Activated T-helper 2 cell treated with anti-CD3 and anti-CD28 coated beads, Interferon-gamma antibody, Interleukin-2, Interleukin-4, amounts not matched to agents 10 μg/mL and 5 μg/mL and 100 μg/mL, durations not matched to agents 14 hours and 24 hours and 36 hours (primary cell): ENCODE measurements at regions not wholly inside any gene's neighbourhood (a gene's known extent, or its start where the extent isn't known, plus 50 kb on each side); places are given as distances from the start of the nearest gene placed in this dataset.

Experiments
- DNase-seq: peaks from one replicate; pipeline ENCODE4 v3.0.0; 2021; ENCODE audit warnings: low spot score
- H3K27ac Mint-ChIP-seq: one replicate; pipeline ENCODE4 v1.8.0; 2021; ENCODE audit warnings: mixed read lengths
- H3K27me3 Mint-ChIP-seq: one replicate; pipeline ENCODE4 v1.8.0; 2021; ENCODE audit warnings: low read depth, mixed read lengths
- H3K36me3 Mint-ChIP-seq: one replicate; pipeline ENCODE4 v1.8.0; 2021; ENCODE audit warnings: low read depth, mixed read lengths
- H3K4me1 Mint-ChIP-seq: one replicate; pipeline ENCODE4 v1.8.0; 2021; ENCODE audit warnings: low read depth, mixed read lengths
- H3K4me3 Mint-ChIP-seq: one replicate; pipeline ENCODE4 v1.8.0; 2021; ENCODE audit warnings: low read depth, mild to moderate bottlenecking, moderate library complexity, mixed read lengths
- H3K9me3 Mint-ChIP-seq: one replicate; pipeline ENCODE4 v1.8.0; 2021; ENCODE audit warnings: mixed read lengths
- intact Hi-C: fragments of 100-400 bp; cut with micrococcal nuclease; formaldehyde crosslinking; loops from one replicate; pipeline ENCODE4 v1.15.1; 2023

DNA sequence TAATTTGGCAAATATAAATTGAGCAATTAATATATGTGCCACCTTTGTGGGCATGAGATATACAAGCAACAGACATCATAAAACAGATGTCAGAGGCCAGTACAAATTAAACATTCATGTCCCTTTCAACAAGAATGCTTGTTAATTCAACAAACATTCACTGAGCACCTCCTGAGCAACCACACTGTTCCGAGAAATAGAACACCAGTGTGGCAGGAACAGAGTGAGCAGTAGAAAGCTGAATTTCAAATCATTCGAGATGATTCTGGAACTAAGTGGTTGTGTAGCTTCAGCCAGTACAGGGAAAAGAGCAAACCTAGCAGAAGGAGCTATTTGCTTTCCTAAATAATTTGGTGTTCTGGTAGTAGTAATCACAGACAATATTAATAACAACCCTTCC lies 227.7 kb downstream of the CBLN4 start:
- Mint-ChIP-seq H3K9me3 (peaks cover 46% of the 10 kb centered on the region), H3K4me3 (no peak overlapping the region), H3K4me1 (no peaks in the 10 kb centered on the region), H3K27me3 (no peaks in the 10 kb centered on the region), H3K27ac (no peak overlapping the region), H3K36me3 (no peaks in the 10 kb centered on the region)
- intact Hi-C loops: no loop called here
- no peak for DNase-seq

DNA sequence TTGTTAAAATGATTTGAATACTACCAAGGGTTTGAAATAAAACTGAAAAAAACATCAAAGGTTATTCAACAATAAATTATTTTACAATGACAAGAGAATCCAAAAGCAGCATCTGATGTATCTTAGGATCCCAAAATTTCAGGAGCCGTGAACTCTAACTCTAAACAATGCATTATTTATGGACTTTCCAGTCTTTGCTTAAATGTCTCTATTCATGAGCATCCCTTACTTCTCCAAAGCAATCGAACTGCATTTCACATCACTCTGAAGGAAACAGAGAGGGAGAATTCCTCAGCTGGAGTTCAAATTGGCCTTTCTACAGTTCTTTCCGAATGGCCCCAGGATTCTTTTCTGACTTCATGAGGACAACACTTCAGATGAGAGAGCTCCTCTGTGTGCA lies 229.1 kb downstream of the CBLN4 start:
- H3K36me3 Mint-ChIP-seq: no peaks in the 10 kb centered on the region
- H3K4me1 Mint-ChIP-seq: no peaks in the 10 kb centered on the region
- H3K27me3 Mint-ChIP-seq: no peaks in the 10 kb centered on the region
- intact Hi-C loops: no loop called here
- H3K27ac Mint-ChIP-seq: no peak overlapping the region
- DNase-seq: no peak
- H3K4me3 Mint-ChIP-seq: no peak overlapping the region
- peaks cover 42% of the 10 kb centered on the region for H3K9me3 Mint-ChIP-seq

DNA sequence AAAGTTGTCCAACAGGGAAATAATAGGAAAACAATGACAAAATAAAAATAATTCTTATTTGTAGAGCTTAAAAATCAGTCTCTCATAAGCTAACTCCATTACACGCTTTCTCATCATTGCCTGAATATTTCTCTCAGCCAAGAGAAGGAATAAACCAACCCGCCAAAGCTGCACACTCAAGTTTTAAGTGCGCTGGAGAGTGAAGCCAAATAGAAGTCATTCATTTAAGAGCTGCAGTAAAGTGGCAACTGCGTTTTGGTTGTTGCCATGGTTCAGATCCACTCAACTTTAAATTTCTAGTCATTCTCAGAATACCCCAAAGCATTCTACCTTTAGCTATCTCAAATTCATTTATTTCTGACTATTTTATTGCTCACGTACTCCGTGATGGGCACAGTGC lies 230.7 kb downstream of the CBLN4 start:
- intact Hi-C loops: no loop called here
- no peak for DNase-seq
- Mint-ChIP-seq H3K36me3 (no peaks in the 10 kb centered on the region), H3K9me3 (peaks cover 38% of the 10 kb centered on the region), H3K27me3 (no peaks in the 10 kb centered on the region), H3K27ac (no peak overlapping the region), H3K4me1 (no peaks in the 10 kb centered on the region), H3K4me3 (no peak overlapping the region)

DNA sequence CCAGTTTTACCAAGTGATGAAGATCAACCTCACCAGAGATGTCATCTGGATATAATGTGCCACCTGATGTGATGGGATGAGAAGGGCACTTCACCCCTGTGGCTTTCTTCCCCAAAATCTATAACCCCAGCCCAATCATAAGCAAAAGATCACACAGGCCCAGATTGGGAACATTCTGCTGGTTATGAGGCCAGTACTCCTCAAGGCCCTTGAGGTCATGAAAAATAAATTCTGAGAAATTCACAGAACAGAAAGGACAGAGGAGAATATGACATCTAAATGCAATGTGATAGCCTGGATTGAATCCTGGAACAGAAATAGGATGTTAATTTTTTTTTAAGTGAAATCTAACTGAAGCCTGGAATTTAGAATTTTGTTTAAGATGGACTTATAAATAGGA lies 243.5 kb downstream of the CBLN4 start:
- no peak for DNase-seq
- Mint-ChIP-seq H3K4me3 (no peak overlapping the region), H3K36me3 (no peaks in the 10 kb centered on the region), H3K4me1 (no peaks in the 10 kb centered on the region), H3K9me3 (peaks cover 59% of the 10 kb centered on the region), H3K27me3 (no peaks in the 10 kb centered on the region), H3K27ac (no peak overlapping the region)
- intact Hi-C loops: no loop called here

DNA sequence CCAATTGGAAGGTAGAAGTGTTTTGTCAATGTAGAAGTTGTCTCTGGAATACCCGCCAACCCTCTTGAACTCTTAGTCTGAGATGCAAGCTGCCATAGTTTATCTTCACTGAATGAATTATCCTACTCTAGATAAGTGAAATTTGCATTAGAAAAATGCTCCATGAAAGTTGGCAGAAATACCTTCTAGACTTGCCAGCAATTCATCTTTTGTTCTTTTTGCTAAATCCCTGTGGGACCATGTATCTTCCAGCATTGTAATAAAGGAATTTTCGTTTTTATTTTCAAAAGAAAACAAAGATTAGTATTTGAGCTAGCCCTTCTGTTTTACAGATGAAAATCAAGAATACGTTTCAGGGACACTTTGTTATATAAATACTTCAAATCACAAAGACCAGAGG lies 244.2 kb downstream of the CBLN4 start:
- Mint-ChIP-seq H3K4me1 (no peaks in the 10 kb centered on the region), H3K36me3 (no peaks in the 10 kb centered on the region), H3K4me3 (no peak overlapping the region), H3K27ac (no peak overlapping the region), H3K9me3 (peaks cover 55% of the 10 kb centered on the region), H3K27me3 (no peaks in the 10 kb centered on the region)
- intact Hi-C loops: no loop called here
- DNase-seq: no peak

DNA sequence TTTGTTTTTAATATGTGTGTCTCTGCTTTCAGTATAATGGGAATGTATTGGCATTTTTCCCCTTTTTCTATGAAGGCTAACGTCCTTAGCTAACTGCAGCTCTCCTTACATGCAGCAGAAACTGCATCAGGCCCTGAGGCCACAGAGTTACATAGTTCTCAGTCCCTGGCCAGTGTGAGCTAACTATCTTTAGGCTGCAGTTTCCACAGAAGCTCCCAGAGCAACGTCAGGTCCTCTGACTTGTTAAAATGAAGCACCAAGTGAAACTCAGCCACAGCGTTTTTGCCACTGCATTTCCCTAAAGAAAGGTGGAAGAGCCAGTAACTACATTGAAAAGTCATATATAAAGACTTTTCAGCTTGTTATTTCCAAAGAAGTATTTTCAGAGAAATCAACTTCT lies 244.7 kb downstream of the CBLN4 start:
- intact Hi-C loops: no loop called here
- Mint-ChIP-seq H3K4me1 (no peaks in the 10 kb centered on the region), H3K9me3 (peaks cover 50% of the 10 kb centered on the region), H3K27ac (no peak overlapping the region), H3K27me3 (no peaks in the 10 kb centered on the region), H3K36me3 (no peaks in the 10 kb centered on the region), H3K4me3 (no peak overlapping the region)
- no peak for DNase-seq

DNA sequence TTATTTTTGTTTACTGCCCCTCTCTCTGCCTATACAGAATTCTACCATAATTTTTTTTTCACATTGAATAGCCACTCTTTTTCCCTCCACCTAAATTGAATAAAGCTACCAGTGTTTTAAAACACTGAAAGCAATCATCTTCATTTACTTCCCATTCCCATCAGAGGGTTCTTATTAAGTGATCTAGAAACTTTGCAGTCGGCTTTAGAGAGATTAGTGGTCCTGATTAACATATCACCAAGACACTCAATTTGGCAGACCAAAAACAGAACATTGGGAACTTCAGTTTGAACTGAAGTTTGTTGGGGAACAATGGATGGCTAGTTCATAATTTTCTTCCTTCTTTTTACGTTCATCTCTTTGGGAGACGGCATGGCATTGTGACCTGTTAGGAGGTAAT lies 249.5 kb downstream of the CBLN4 start:
- Mint-ChIP-seq H3K4me3 (no peak overlapping the region), H3K27ac (no peak overlapping the region), H3K4me1 (no peaks in the 10 kb centered on the region), H3K27me3 (no peaks in the 10 kb centered on the region), H3K36me3 (no peaks in the 10 kb centered on the region), H3K9me3 (peaks cover 19% of the 10 kb centered on the region)
- intact Hi-C loops: no loop called here
- DNase-seq: no peak

DNA sequence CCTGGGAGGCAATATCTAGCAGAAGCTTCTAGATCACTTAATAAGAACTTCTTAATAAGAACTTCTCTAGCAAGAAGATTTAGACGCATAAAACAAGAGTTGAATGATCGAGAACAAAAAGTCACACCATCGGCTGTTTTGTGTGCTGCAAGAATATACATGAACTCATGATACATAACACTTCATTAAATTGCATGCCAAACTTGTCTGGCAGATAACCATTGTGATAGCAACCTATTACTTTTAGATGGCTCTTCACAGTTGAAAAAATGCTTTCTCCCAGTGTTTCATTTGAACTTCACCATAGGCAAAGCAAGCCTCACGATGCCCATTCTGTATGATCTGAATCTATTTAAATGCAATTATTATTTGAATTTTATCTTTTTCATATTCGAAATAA lies 249.9 kb downstream of the CBLN4 start:
- Mint-ChIP-seq H3K9me3 (peaks cover 23% of the 10 kb centered on the region), H3K27me3 (no peaks in the 10 kb centered on the region), H3K36me3 (no peaks in the 10 kb centered on the region), H3K4me1 (no peaks in the 10 kb centered on the region), H3K4me3 (no peak overlapping the region), H3K27ac (no peak overlapping the region)
- intact Hi-C loops: no loop called here
- DNase-seq: no peak

DNA sequence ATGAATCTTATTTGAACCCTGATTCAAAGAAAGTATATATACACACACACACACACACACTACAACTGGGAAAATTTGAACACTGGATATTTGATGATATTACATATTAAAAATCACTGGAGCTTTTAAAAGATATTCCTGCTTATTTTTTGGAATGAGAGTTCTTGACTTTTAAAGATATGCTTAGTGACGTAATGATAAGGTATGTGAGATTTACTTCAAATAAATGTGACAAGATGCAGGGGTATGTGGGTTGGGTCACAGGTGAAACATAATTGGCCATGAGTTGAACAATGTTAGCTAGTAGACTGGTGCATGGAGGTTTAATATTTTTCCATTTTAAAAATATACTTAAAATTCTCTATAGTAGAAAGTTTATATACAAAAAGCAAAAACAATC lies 258.6 kb downstream of the CBLN4 start:
- Mint-ChIP-seq H3K9me3 (peaks cover 33% of the 10 kb centered on the region), H3K27me3 (no peaks in the 10 kb centered on the region), H3K4me3 (no peak overlapping the region), H3K4me1 (no peaks in the 10 kb centered on the region), H3K27ac (no peak overlapping the region), H3K36me3 (no peaks in the 10 kb centered on the region)
- no peak for DNase-seq
- intact Hi-C loops: no loop called here

DNA sequence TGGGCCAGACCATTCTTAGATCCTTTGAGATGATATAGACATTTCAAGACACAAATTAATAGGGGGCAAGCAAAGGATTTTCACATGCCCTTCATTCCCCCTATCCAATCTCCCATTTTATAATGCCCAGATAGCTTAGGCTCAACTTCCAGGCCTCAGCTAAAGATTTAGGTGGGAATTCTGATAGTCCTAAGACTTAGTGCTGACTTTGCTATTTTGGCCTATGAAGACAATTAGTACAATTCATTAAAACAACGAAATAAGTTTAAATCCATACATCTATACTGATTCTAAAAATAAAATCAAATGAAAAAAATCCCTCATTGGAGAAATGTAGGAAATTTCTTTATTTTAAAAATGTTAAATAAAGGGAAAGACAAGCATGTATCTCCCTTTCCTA lies 259.5 kb downstream of the CBLN4 start:
- Mint-ChIP-seq H3K4me1 (no peaks in the 10 kb centered on the region), H3K4me3 (no peak overlapping the region), H3K27me3 (no peaks in the 10 kb centered on the region), H3K27ac (no peak overlapping the region), H3K9me3 (peaks cover 32% of the 10 kb centered on the region), H3K36me3 (no peaks in the 10 kb centered on the region)
- intact Hi-C loops: no loop called here
- no peak for DNase-seq

DNA sequence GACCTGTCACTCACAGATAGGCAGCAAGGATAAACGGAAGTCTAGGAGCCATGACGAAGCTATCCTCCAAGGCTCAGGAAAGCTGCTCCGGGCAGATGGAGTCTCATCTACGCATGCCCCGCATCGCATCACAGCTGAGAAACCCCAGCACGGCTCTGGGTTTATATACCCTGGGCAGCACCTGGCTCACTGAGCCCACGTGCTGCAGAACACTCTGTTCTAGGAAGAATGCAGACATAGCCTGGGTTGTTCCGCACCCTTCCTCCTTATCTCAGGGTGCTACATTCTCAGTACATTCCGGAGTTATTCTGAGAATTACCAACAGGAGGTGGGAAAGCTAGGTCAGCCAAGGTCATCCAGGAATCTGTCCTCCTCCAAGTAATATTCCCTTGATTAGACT lies 260.4 kb downstream of the CBLN4 start:
- H3K27me3 Mint-ChIP-seq: no peaks in the 10 kb centered on the region
- H3K36me3 Mint-ChIP-seq: no peaks in the 10 kb centered on the region
- DNase-seq: no peak
- H3K4me1 Mint-ChIP-seq: no peaks in the 10 kb centered on the region
- peaks cover 31% of the 10 kb centered on the region for H3K9me3 Mint-ChIP-seq
- no peak overlapping the region for H3K27ac Mint-ChIP-seq
- H3K4me3 Mint-ChIP-seq: no peak overlapping the region
- intact Hi-C loops: no loop called here

DNA sequence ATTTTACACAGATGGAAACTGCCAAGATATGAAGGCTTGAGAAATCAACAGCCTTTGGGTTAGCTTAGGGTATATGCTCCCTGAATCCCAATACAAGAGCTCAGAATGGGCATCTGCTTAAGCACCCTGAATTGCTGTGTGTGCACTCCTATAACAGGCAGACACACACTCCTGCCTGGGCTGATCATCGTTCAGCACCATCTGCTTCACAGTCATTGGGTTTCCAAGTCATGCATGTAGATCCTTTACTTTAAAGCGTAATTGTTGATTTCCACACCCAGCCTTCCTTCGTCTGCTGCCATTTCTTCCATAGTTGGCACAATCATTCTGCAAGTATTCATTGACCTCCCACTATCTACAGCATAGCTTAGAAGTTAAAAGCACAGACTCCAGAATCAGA lies 263.5 kb downstream of the CBLN4 start:
- peaks cover 42% of the 10 kb centered on the region for H3K9me3 Mint-ChIP-seq
- intact Hi-C loops: no loop called here
- no peak overlapping the region for H3K27ac Mint-ChIP-seq
- no peaks in the 10 kb centered on the region for H3K27me3 Mint-ChIP-seq
- DNase-seq: no peak
- H3K36me3 Mint-ChIP-seq: no peaks in the 10 kb centered on the region
- H3K4me3 Mint-ChIP-seq: no peak overlapping the region
- H3K4me1 Mint-ChIP-seq: no peaks in the 10 kb centered on the region

DNA sequence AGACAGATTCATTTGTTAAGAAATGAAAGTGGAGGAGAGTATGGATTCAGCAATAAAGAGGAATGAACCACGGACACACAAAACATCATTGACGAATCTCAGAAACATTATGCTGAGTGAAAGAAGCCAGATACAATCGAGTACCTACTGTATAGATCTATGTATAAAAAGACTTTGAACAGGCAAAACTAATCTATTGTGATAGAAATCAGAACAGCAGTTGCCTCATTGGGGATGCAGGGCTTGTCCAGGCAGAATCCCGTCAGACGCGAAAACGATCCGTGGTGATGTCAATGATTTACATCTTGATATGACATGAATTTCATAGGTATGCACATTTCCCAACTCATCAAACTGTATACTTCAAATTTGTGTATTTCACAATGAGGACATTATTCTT lies 265.2 kb downstream of the CBLN4 start:
- intact Hi-C loops: no loop called here
- DNase-seq: no peak
- Mint-ChIP-seq H3K4me1 (no peaks in the 10 kb centered on the region), H3K36me3 (no peaks in the 10 kb centered on the region), H3K27ac (no peak overlapping the region), H3K9me3 (peaks cover 46% of the 10 kb centered on the region), H3K4me3 (no peak overlapping the region), H3K27me3 (no peaks in the 10 kb centered on the region)

DNA sequence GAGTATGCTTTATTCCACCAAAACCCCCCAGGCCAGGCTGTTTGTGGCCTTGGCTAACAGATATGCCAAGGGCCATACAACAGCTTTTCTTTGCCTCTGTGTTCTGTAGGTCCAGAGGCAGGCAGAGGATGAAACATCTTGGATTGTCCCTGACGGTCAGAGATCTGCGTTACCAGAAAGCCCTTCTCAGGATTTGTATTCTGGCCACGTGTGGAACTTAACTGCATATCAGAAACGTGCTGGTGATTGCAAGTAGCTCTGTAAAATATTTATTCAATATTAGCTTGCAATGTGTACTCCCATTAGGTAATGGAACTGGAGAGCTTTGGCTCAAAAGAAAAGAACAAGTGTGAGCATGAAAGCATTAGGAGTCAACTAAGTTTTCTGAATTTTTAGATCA lies 275.0 kb downstream of the CBLN4 start:
- Mint-ChIP-seq H3K27me3 (no peaks in the 10 kb centered on the region), H3K9me3 (peaks cover 42% of the 10 kb centered on the region), H3K4me1 (no peaks in the 10 kb centered on the region), H3K27ac (no peak overlapping the region), H3K36me3 (no peaks in the 10 kb centered on the region), H3K4me3 (no peak overlapping the region)
- no peak for DNase-seq
- intact Hi-C loops: no loop called here
